NOMO-1 (cell line): ENCODE measurements at regions not wholly inside any gene's neighbourhood (a gene's known extent, or its start where the extent isn't known, plus 50 kb on each side); places are given as distances from the start of the nearest gene placed in this dataset.

Source experiments
- DNase-seq, 2 experiments: peaks; one replicate each; lab custom pipeline; 2025; ENCODE audit not compliant: unreplicated experiment in 2 of 2; lab: John Stamatoyannopoulos, UW

GRCh38 chr5:5050801-5051200 lies 89.3 kb upstream of the ADAMTS16 start:
- DNase-seq = no peak

- no peak for DNase-seq
Observed at GRCh38 chr5:5055712-5056111, 84.4 kb upstream of the ADAMTS16 start.

GRCh38 chr5:5061836-5062235 lies 78.3 kb upstream of the ADAMTS16 start:
- DNase-seq = no peak

GRCh38 chr5:5062525-5063302 lies 77.4 kb upstream of the ADAMTS16 start:
- DNase-seq = no peak

GRCh38 chr5:5063533-5063953 lies 76.6 kb upstream of the ADAMTS16 start:
- no peak for DNase-seq

GRCh38 chr5:5065472-5065871 lies 74.7 kb upstream of the ADAMTS16 start:
- no peak for DNase-seq

GRCh38 chr5:5066276-5067186 lies 73.6 kb upstream of the ADAMTS16 start:
- DNase-seq = no peak

- DNase-seq = no peak
Observed at GRCh38 chr5:5069851-5070250, 70.3 kb upstream of the ADAMTS16 start.

- no peak for DNase-seq
Observed at GRCh38 chr5:5071554-5071953, 68.6 kb upstream of the ADAMTS16 start.

GRCh38 chr5:5077236-5077635 lies 62.9 kb upstream of the ADAMTS16 start:
- DNase-seq = no peak

GRCh38 chr5:5078009-5078897 lies 61.9 kb upstream of the ADAMTS16 start:
- DNase-seq = no peak

- no peak for DNase-seq
Observed at GRCh38 chr5:5079876-5080275, 60.3 kb upstream of the ADAMTS16 start.

GRCh38 chr5:5080790-5081189 lies 59.3 kb upstream of the ADAMTS16 start:
- no peak for DNase-seq

- DNase-seq = no peak
Observed at GRCh38 chr5:5085381-5085780, 54.7 kb upstream of the ADAMTS16 start.

GRCh38 chr5:5089895-5090649 lies 50.1 kb upstream of the ADAMTS16 start:
- no peak for DNase-seq
